Ishikawa (cell line): ENCODE measurements at regions not wholly inside any gene's neighbourhood (a gene's known extent, or its start where the extent isn't known, plus 50 kb on each side); places are given as distances from the start of the nearest gene placed in this dataset.

ENCODE experiments used
- CEBPB ChIP-seq: IDR thresholded peaks from 2 replicates; pipeline ENCODE4 v1.6.1; 2012
- CREB1 ChIP-seq: IDR thresholded peaks from 2 replicates; pipeline ENCODE4 v1.6.1; 2012; ENCODE audit warnings: low read depth
- EP300 ChIP-seq: IDR thresholded peaks from 2 replicates; pipeline ENCODE4 v1.6.1; 2012; ENCODE audit warnings: borderline replicate concordance
- FOXM1 ChIP-seq: IDR thresholded peaks from 2 replicates; pipeline ENCODE4 v1.6.1; 2012; ENCODE audit warnings: low read depth, borderline replicate concordance
- RAD21 ChIP-seq: IDR thresholded peaks from 2 replicates; pipeline ENCODE4 v1.6.1; 2012; ENCODE audit warnings: low read depth
- TCF12 ChIP-seq: IDR thresholded peaks from 2 replicates; pipeline ENCODE4 v1.6.1; 2012; ENCODE audit warnings: low read depth
- ZBTB7A ChIP-seq: IDR thresholded peaks from 2 replicates; pipeline ENCODE4 v1.6.1; 2012; ENCODE audit warnings: low read depth
- TF ChIP-seq, protein P1 (sequence below): IDR thresholded peaks from 2 replicates; pipeline ENCODE4 v1.6.1; 2012; ENCODE audit warnings: low read depth, mild to moderate bottlenecking
- TF ChIP-seq, protein P2 (sequence below): IDR thresholded peaks from 2 replicates; pipeline ENCODE4 v1.6.1; 2012

- TF ChIP-seq, protein P1, sequence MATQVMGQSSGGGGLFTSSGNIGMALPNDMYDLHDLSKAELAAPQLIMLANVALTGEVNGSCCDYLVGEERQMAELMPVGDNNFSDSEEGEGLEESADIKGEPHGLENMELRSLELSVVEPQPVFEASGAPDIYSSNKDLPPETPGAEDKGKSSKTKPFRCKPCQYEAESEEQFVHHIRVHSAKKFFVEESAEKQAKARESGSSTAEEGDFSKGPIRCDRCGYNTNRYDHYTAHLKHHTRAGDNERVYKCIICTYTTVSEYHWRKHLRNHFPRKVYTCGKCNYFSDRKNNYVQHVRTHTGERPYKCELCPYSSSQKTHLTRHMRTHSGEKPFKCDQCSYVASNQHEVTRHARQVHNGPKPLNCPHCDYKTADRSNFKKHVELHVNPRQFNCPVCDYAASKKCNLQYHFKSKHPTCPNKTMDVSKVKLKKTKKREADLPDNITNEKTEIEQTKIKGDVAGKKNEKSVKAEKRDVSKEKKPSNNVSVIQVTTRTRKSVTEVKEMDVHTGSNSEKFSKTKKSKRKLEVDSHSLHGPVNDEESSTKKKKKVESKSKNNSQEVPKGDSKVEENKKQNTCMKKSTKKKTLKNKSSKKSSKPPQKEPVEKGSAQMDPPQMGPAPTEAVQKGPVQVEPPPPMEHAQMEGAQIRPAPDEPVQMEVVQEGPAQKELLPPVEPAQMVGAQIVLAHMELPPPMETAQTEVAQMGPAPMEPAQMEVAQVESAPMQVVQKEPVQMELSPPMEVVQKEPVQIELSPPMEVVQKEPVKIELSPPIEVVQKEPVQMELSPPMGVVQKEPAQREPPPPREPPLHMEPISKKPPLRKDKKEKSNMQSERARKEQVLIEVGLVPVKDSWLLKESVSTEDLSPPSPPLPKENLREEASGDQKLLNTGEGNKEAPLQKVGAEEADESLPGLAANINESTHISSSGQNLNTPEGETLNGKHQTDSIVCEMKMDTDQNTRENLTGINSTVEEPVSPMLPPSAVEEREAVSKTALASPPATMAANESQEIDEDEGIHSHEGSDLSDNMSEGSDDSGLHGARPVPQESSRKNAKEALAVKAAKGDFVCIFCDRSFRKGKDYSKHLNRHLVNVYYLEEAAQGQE = no peak
- TF ChIP-seq RAD21 (no peak), ZBTB7A (no peak), EP300 (no peak), CREB1 (no peak), CEBPB (no peak), TCF12 (no peak), FOXM1 (no peak)
- TF ChIP-seq, protein P2, sequence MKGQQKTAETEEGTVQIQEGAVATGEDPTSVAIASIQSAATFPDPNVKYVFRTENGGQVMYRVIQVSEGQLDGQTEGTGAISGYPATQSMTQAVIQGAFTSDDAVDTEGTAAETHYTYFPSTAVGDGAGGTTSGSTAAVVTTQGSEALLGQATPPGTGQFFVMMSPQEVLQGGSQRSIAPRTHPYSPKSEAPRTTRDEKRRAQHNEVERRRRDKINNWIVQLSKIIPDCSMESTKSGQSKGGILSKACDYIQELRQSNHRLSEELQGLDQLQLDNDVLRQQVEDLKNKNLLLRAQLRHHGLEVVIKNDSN = no peak
Observed at GRCh38 chrX:69100478-69100877, 64.8 kb downstream of the PJA1 start.
